ENCODE measurements at regions not wholly inside any gene's neighbourhood (a gene's known extent, or its start where the extent isn't known, plus 50 kb on each side); places are given as distances from the start of the nearest gene placed in this dataset.
A peak's percentile ranks its signal among the peaks of the same experiment; 100 is the strongest.

DNA sequence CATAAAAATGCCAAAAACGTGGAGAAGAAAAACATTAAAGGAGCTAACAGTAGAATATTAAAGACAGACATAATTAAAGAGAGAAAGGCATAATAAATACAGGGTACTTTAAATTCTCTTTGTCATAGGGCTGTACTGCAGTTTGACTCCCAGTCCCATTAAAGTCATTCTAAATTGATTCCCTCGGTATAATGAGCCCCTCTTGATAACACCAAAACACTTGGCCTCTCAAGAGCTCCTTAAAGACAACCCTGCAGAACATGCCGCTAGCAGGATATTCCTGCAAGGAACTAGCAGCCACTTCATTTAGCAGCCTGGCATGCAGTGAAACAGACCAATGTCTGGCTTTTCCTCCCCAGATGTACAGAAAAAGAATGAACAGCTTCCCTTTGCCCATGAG lies 273.8 kb upstream of the ESRRG start:
- in situ Hi-C loops (cut with MboI; ENCODE audit: low pct_unique_long_range_greater_than_20kb in 2 of 9, low sequenced_read_pairs in 9 of 9, unreplicated experiment in 9 of 9): no loop called here
- ATAC-seq (replicated peaks in 6 of 8): peak in 1 of 8 experiments; percentile 59

GRCh38 chr1:216984536-216984935 lies 261.3 kb upstream of the ESRRG start:
- ATAC-seq (replicated peaks in 6 of 8): peak in 1 of 8 experiments; percentile 65
- Histone ChIP-seq H3K27ac (no peak overlapping the region), H3K4me1 (replicated peaks in 1 of 2) (no peaks in the 10 kb centered on the region), H3K4me3 (no peak overlapping the region)
- in situ Hi-C loops (cut with MboI; ENCODE audit: low pct_unique_long_range_greater_than_20kb in 2 of 9, low sequenced_read_pairs in 9 of 9, unreplicated experiment in 9 of 9): no loop called here
- WGBS, 10 experiments: 0 to 50% (median 7%) methylated on average over 1 of the region's 1 CpG; no CpG with 5 or more reads in 4 of the 10 experiments

More for the DNA sequence above, 273.8 kb upstream of the ESRRG start:
- H3K4me3 ChIP-seq: no peak overlapping the region
- peaks cover 2 to 15% of the 10 kb centered on the region in 2 donors for H3K4me1 ChIP-seq (replicated peaks in 1 of 2)
- H3K27ac ChIP-seq: no peak overlapping the region
- 0 to 81% (median 62%) methylated on average over 1 to 3 of the region's 3 CpGs for WGBS, 10 experiments

DNA sequence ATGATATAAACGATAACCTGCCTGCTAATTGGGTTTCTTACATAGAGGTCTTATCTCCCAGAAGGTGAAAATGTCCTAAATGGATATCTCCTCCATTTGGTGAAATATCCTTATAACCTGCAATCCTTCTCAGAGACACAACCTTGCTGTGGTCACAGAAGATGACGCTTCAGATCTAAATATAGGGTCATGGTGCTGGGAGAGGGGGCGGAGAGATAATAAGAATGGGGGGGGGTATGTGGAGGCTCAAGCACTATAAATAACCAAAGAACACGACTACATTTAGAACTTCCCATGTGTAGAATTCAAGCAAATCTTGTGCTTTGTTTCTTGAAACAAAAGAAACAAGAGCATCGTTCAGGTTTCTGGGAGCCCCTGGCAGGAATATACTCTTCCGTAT lies 260.6 kb upstream of the ESRRG start:
- H3K4me1 ChIP-seq (replicated peaks in 1 of 2): no peaks in the 10 kb centered on the region
- H3K4me3 ChIP-seq: no peak overlapping the region
- in situ Hi-C loops (cut with MboI; ENCODE audit: low pct_unique_long_range_greater_than_20kb in 2 of 9, low sequenced_read_pairs in 9 of 9, unreplicated experiment in 9 of 9): no loop called here
- ATAC-seq (replicated peaks in 6 of 8): no peak
- H3K27ac ChIP-seq: no peak overlapping the region
- 6 to 100% (median 75%) methylated on average over 1 to 6 of the region's 6 CpGs; no CpG with 5 or more reads in 1 of the 10 experiments for WGBS, 10 experiments

GRCh38 chr1:216961516-216961915 lies 238.3 kb upstream of the ESRRG start:
- Histone ChIP-seq H3K27ac (no peak overlapping the region), H3K4me3 (no peak overlapping the region), H3K4me1 (replicated peaks in 1 of 2) (peaks cover 0 to 7% of the 10 kb centered on the region in 2 donors)
- no peak for ATAC-seq (replicated peaks in 6 of 8)
- in situ Hi-C loops (cut with MboI; ENCODE audit: low pct_unique_long_range_greater_than_20kb in 2 of 9, low sequenced_read_pairs in 9 of 9, unreplicated experiment in 9 of 9): no loop called here
- WGBS, 10 experiments: 10 to 89% (median 61%) methylated on average over 2 to 3 of the region's 3 CpGs

GRCh38 chr1:216960716-216961115 lies 237.5 kb upstream of the ESRRG start:
- no peak overlapping the region for H3K27ac ChIP-seq
- H3K4me3 ChIP-seq: no peak overlapping the region
- in situ Hi-C loops (cut with MboI; ENCODE audit: low pct_unique_long_range_greater_than_20kb in 2 of 9, low sequenced_read_pairs in 9 of 9, unreplicated experiment in 9 of 9): no loop called here
- ATAC-seq (replicated peaks in 6 of 8): peak in 3 of 8 experiments; percentile 15 to 44 (median 40)
- H3K4me1 ChIP-seq (replicated peaks in 1 of 2): peaks cover 0 to 7% of the 10 kb centered on the region in 2 donors

DNA sequence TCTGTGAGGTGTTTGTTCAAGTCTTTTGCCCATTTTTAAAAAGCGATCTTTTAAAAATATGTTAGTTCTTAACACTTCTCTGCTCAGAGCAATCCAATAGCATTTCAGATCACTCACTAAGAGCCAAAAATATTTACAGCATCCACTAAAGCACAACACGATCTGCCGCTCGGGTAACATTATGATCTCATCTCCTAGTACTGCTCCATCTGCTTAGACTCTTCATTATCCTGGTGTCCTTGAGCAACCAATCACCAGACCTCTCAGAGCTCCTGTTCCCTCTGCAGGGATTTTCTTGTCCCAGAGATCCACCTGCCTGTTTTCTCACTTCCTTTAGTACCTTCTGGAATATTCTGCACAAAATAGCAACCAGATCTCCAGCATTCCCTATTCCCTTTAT lies 235.3 kb upstream of the ESRRG start:
- WGBS, 10 experiments: 36 to 100% (median 94%) methylated on average over 1 to 4 of the region's 4 CpGs
- Histone ChIP-seq H3K4me1 (replicated peaks in 1 of 2) (peaks cover 0 to 7% of the 10 kb centered on the region in 2 donors), H3K27ac (no peak overlapping the region), H3K4me3 (no peak overlapping the region)
- ATAC-seq (replicated peaks in 6 of 8): no peak
- in situ Hi-C loops (cut with MboI; ENCODE audit: low pct_unique_long_range_greater_than_20kb in 2 of 9, low sequenced_read_pairs in 9 of 9, unreplicated experiment in 9 of 9): no loop called here

DNA sequence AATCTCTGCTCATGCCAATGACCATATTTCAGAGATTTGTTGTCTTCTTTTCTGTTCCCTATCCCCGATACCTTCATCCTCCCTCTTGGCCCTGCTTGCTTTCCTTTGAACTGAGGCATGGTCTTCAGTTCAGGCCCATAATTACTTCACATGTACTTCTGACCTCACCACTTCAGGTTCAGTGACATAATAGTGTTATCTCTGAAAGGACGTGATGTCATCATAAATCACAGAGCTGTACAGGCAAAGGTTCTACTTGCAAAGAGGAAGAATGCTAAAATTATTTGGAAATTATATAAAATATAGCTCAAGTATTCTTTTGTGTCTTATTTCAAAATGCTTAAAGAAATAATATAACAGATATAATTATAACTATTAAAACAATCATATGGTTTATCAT lies 230.3 kb upstream of the ESRRG start:
- peaks cover 7 to 19% of the 10 kb centered on the region in 2 donors for H3K4me1 ChIP-seq (replicated peaks in 1 of 2)
- in situ Hi-C loops (cut with MboI; ENCODE audit: low pct_unique_long_range_greater_than_20kb in 2 of 9, low sequenced_read_pairs in 9 of 9, unreplicated experiment in 9 of 9): no loop called here
- WGBS, 10 experiments: 20 to 86% (median 62%) methylated on average over 1 to 2 of the region's 2 CpGs; no CpG with 5 or more reads in 1 of the 10 experiments
- H3K27ac ChIP-seq: no peak overlapping the region
- ATAC-seq (replicated peaks in 6 of 8): peak in 1 of 8 experiments; percentile 33
- H3K4me3 ChIP-seq: no peak overlapping the region

DNA sequence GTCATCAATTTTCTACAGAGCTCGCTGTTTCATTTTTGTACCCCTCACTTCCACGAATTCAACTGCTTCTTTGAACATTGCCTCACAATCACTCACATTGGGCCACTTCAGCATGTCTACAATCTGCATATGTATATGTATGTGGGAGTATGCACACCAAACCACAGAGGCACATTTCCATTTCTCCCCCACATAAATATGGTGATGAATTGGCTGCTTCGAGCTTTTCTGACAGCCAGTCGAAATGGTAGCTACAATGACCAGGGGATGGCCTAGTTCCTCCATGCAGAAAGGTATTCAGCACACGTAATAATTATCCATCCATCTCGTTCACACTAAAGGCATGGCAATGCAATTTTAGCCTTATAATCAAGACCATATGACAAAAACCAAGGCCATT lies 229.6 kb upstream of the ESRRG start:
- WGBS, 10 experiments: 0 to 100% (median 18%) methylated on average over 1 to 6 of the region's 6 CpGs; no CpG with 5 or more reads in 1 of the 10 experiments
- ATAC-seq (replicated peaks in 6 of 8): peak; percentile 37 to 99 (median 88)
- no peak overlapping the region for H3K4me3 ChIP-seq
- in situ Hi-C loops (cut with MboI; ENCODE audit: low pct_unique_long_range_greater_than_20kb in 2 of 9, low sequenced_read_pairs in 9 of 9, unreplicated experiment in 9 of 9): no loop called here
- peaks cover 7 to 19% of the 10 kb centered on the region in 2 donors for H3K4me1 ChIP-seq (replicated peaks in 1 of 2)
- H3K27ac ChIP-seq: peak overlapping the region in 1 of 2 donors; percentile 24

- WGBS, 10 experiments: 5 to 91% (median 30%) methylated on average over 1 to 2 of the region's 2 CpGs; no CpG with 5 or more reads in 1 of the 10 experiments
- peaks cover 11 to 24% of the 10 kb centered on the region in 2 donors for H3K4me1 ChIP-seq (replicated peaks in 1 of 2)
- no peak overlapping the region for H3K27ac ChIP-seq
- no peak overlapping the region for H3K4me3 ChIP-seq
- ATAC-seq (replicated peaks in 6 of 8): peak in 7 of 8 experiments; percentile 19 to 78 (median 53)
- in situ Hi-C loops (cut with MboI; ENCODE audit: low pct_unique_long_range_greater_than_20kb in 2 of 9, low sequenced_read_pairs in 9 of 9, unreplicated experiment in 9 of 9): no loop called here
These were observed 222.4 kb upstream of the ESRRG start for GRCh38 chr1:216945538-216946080.

- in situ Hi-C loops (cut with MboI; ENCODE audit: low pct_unique_long_range_greater_than_20kb in 2 of 9, low sequenced_read_pairs in 9 of 9, unreplicated experiment in 9 of 9): no loop called here
- peaks cover 11 to 24% of the 10 kb centered on the region in 2 donors for H3K4me1 ChIP-seq (replicated peaks in 1 of 2)
- ATAC-seq (replicated peaks in 6 of 8): peak in 3 of 8 experiments; percentile 18 to 39 (median 23)
- 7 to 69% (median 46%) methylated on average over 2 to 4 of the region's 4 CpGs; no CpG with 5 or more reads in 1 of the 10 experiments for WGBS, 10 experiments
- no peak overlapping the region for H3K4me3 ChIP-seq
- no peak overlapping the region for H3K27ac ChIP-seq
These were observed 221.8 kb upstream of the ESRRG start for GRCh38 chr1:216944864-216945510.

DNA sequence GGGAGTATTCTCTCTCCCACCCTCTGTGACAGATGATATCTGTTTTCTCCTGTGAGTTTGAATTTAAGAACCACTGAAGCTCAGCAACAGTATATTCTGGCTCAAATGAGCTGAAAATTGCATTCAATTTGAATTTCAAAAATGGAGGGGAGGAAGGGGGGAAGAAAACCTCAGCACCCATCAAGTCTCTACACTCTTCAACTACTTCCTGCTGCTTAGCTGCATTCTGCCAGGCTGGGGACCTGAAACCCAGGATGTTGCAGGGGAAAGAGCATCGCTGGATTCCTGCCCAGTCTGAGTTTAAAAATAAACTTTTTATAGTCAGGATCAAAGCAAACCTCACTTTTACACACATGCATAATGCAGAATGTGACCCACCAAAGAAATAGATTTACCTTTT lies 214.3 kb upstream of the ESRRG start:
- ATAC-seq (replicated peaks in 6 of 8): peak in 1 of 8 experiments; percentile 29
- in situ Hi-C loops (cut with MboI; ENCODE audit: low pct_unique_long_range_greater_than_20kb in 2 of 9, low sequenced_read_pairs in 9 of 9, unreplicated experiment in 9 of 9): no loop called here
- Histone ChIP-seq H3K4me3 (no peak overlapping the region), H3K27ac (no peak overlapping the region), H3K4me1 (replicated peaks in 1 of 2) (peaks cover 0 to 5% of the 10 kb centered on the region in 2 donors)
- WGBS, 10 experiments: 0 to 47% (median 25%) methylated on average over 1 of the region's 1 CpG; no CpG with 5 or more reads in 5 of the 10 experiments

GRCh38 chr1:216936779-216937178 lies 213.6 kb upstream of the ESRRG start:
- Histone ChIP-seq H3K4me1 (replicated peaks in 1 of 2) (peaks cover 0 to 5% of the 10 kb centered on the region in 2 donors), H3K4me3 (no peak overlapping the region), H3K27ac (no peak overlapping the region)
- no peak for ATAC-seq (replicated peaks in 6 of 8)
- in situ Hi-C loops (cut with MboI; ENCODE audit: low pct_unique_long_range_greater_than_20kb in 2 of 9, low sequenced_read_pairs in 9 of 9, unreplicated experiment in 9 of 9): no loop called here
- 29 to 100% (median 100%) methylated on average over 1 of the region's 1 CpG; no CpG with 5 or more reads in 1 of the 10 experiments for WGBS, 10 experiments

DNA sequence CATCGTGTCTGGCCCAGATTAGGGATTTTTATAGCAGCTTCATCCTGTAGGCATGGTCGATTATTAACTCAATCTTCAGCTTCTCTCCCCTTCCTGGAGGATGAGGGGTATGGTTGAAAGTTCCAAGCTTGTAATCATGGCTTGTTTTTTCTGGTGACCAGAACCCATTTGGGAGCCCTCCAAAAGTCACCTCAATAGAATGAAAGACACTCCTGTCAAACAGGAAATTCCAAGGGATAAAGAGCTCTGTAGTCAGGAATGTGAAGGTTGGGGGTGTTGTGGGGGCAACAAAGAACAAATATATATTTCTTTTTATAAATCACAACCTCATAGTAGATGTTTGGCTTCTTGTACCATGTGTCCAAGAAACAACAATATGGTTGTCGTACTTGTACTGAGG lies 212.7 kb upstream of the ESRRG start:
- Histone ChIP-seq H3K4me1 (replicated peaks in 1 of 2) (peaks cover 0 to 5% of the 10 kb centered on the region in 2 donors), H3K4me3 (no peak overlapping the region), H3K27ac (no peak overlapping the region)
- 33 to 100% (median 81%) methylated on average over 1 to 3 of the region's 3 CpGs; no CpG with 5 or more reads in 3 of the 10 experiments for WGBS, 10 experiments
- in situ Hi-C loops (cut with MboI; ENCODE audit: low pct_unique_long_range_greater_than_20kb in 2 of 9, low sequenced_read_pairs in 9 of 9, unreplicated experiment in 9 of 9): no loop called here
- no peak for ATAC-seq (replicated peaks in 6 of 8)
